ENCODE measurements at regions not wholly inside any gene's neighbourhood (a gene's known extent, or its start where the extent isn't known, plus 50 kb on each side); places are given as distances from the start of the nearest gene placed in this dataset.

GRCh38 chr11:95378111-95378510 is 147.1 kb upstream of the SESN3 start:
- no peak overlapping the region for H3K23ac ChIP-seq (ENCODE audit: insufficient read length)
- TF ChIP-seq HDAC2 (IDR thresholded peaks at IDR 0.05; ENCODE audit: borderline replicate concordance in 1 of 2, low read depth in 2 of 2, low read length in 2 of 2), result no peak
- TF ChIP-seq RNF2 (IDR thresholded peaks at IDR 0.05; ENCODE audit: borderline replicate concordance, low read depth, low read length, missing control alignments, poor library complexity, severe bottlenecking), result no peak
- TF ChIP-seq TCF12 (IDR thresholded peaks at IDR 0.05; ENCODE audit: low read depth, low read length), result no peak
- no peak for TF ChIP-seq SP2 (IDR thresholded peaks at IDR 0.05; ENCODE audit: low read length)
- no peak for TF ChIP-seq CEBPB (IDR thresholded peaks at IDR 0.05; ENCODE audit: low read depth, low read length)
- no peak for TF ChIP-seq KDM1A (IDR thresholded peaks at IDR 0.05; ENCODE audit: borderline replicate concordance, low read length)
- no peak for TF ChIP-seq BCL11A (IDR thresholded peaks at IDR 0.05; ENCODE audit: low read depth in 2 of 2, low read length in 2 of 2)
- no peak for TF ChIP-seq RAD21 (IDR thresholded peaks at IDR 0.05 in 1 of 2, conservative IDR thresholded peaks at IDR 0.05 in 1 of 2; ENCODE audit: low read depth in 2 of 2, low read length in 2 of 2)
- no peak for TF ChIP-seq SP1 (IDR thresholded peaks at IDR 0.05; ENCODE audit: low read depth, low read length)
- no peak overlapping the region for H2BK5ac ChIP-seq (ENCODE audit: low read depth, low read length)
- H3K79me2 ChIP-seq (ENCODE audit: control insufficient read depth in 1 of 2, insufficient read depth in 2 of 2, low read length in 2 of 2), result no peaks in the 10 kb centered on the region
- DNase-seq (ENCODE audit: low read depth in 1 of 2, low spot score in 2 of 2) (no peak), FAIRE-seq (no peak)
- H2AFZ ChIP-seq (ENCODE audit: low read length), result no peak overlapping the region
- H2AK5ac ChIP-seq (ENCODE audit: low read depth, low read length), result no peak overlapping the region
- H3K36me3 ChIP-seq (ENCODE audit: control insufficient read depth in 2 of 4, insufficient read depth in 4 of 4, low read length in 3 of 4), result no peaks in the 10 kb centered on the region
- no peak overlapping the region for H2BK120ac ChIP-seq (replicated peaks; ENCODE audit: low read depth, low read length)
- no peak overlapping the region for H2BK15ac ChIP-seq (ENCODE audit: low read length)
- no peaks in the 10 kb centered on the region for H4K20me1 ChIP-seq (replicated peaks in 1 of 2; ENCODE audit: control insufficient read depth in 1 of 2, insufficient read depth in 2 of 2, low read length in 2 of 2)
- no peak overlapping the region for H2BK20ac ChIP-seq (ENCODE audit: low read length)
- H3K23me2 ChIP-seq (ENCODE audit: low read depth, low read length), result no peaks in the 10 kb centered on the region
- no peak overlapping the region for H2BK12ac ChIP-seq (ENCODE audit: low read depth, low read length)
- no peak overlapping the region for H3K9ac ChIP-seq (replicated peaks in 1 of 4; ENCODE audit: extremely low read depth in 1 of 4, low read depth in 3 of 4, low read length in 3 of 4)
- WGBS, 2 experiments (ENCODE audit: extremely low coverage in 1 of 2, insufficient coverage in 1 of 2, insufficient read length in 1 of 2, insufficient replicate concordance in 2 of 2, low coverage in 1 of 2, low lambda C conversion rate in 2 of 2, missing lambda C conversion rate in 1 of 2), result 46% methylated on average over 2 of the region's 2 CpGs; no CpG with 5 or more reads in 1 of the 2 experiments
- no peak overlapping the region for H4K5ac ChIP-seq (ENCODE audit: insufficient read length, low read depth, low read length)
- no peaks in the 10 kb centered on the region for H3K9me3 ChIP-seq (ENCODE audit: insufficient read depth in 2 of 2, low read depth in 1 of 2, low read length in 1 of 2)
- no peak overlapping the region for H4K91ac ChIP-seq (replicated peaks; ENCODE audit: insufficient read length, low read length)
- H3K4me1 ChIP-seq (replicated peaks in 1 of 4; ENCODE audit: control insufficient read depth in 3 of 4, insufficient read depth in 4 of 4, low read length in 3 of 4), result peaks cover 0 to 17% (median 7%) of the 10 kb centered on the region in 4 experiments; a peak in 5 of 7 replicates
- no peak overlapping the region for H3K27ac ChIP-seq (ENCODE audit: low read depth, low read length)
- H3K4me2 ChIP-seq (ENCODE audit: insufficient read depth in 1 of 2, low read depth in 2 of 2, low read length in 2 of 2), result no peak overlapping the region
- POLR2A ChIA-PET (ENCODE audit: partially characterized antibody), result no interaction called here
- H3K4me3 ChIP-seq (ENCODE audit: extremely low read depth in 1 of 4, insufficient read depth in 2 of 4, low read depth in 3 of 4, low read length in 4 of 4), result no peak overlapping the region
- no peak overlapping the region for H3K18ac ChIP-seq (ENCODE audit: extremely low read depth, low read length)
- no peak overlapping the region for H3K4ac ChIP-seq (replicated peaks; ENCODE audit: insufficient read length, low read depth, low read length)
- no peaks in the 10 kb centered on the region for H3K27me3 ChIP-seq (replicated peaks in 1 of 4; ENCODE audit: control insufficient read depth in 3 of 4, extremely low read depth in 1 of 4, insufficient read depth in 3 of 4, low read length in 3 of 4)
- no peak overlapping the region for H4K8ac ChIP-seq (ENCODE audit: extremely low read depth, insufficient read depth, low read length)
- H3K14ac ChIP-seq (ENCODE audit: insufficient read length), result no peak overlapping the region
- CTCF ChIA-PET (ENCODE audit: partially characterized antibody), result interaction anchor here (0.7 to 1.8 kb wide), 6 partner anchors 130 to 328 kb away, joined by 3 to 6 read pairs (median 4); no protein-coding TSS in a partner anchor
- no peaks in the 10 kb centered on the region for H3K79me1 ChIP-seq (ENCODE audit: low read depth, low read length)
- H3K56ac ChIP-seq (replicated peaks; ENCODE audit: insufficient read length, low read depth, low read length), result no peak overlapping the region
